HepG2 (cell line): ENCODE measurements at regions not wholly inside any gene's neighbourhood (a gene's known extent, or its start where the extent isn't known, plus 50 kb on each side); places are given as distances from the start of the nearest gene placed in this dataset.
"Not testable (repeated sequence)": the region's sequence is repeated elsewhere in the genome, so short reads cannot be mapped to it uniquely, and the experiment has no call there.

ENCODE experiments used
- ATAC-seq: fragments of 200-7000 bp; cut with Tn5 transposase; 3 replicates; pipeline ENCODE4 v1.9.1; 2020; ENCODE audit warnings: mild to moderate bottlenecking, moderate library complexity
- BruUV-seq: library from RNA; stranded (reverse); fragments of 400-500 nt; replicated peaks from 2 replicates; lab custom pipeline; 2021; lab: Mats Ljungman, UMichigan
- CTCF ChIA-PET: fragments of 300-600 bp; formaldehyde crosslinking; extraction: SDS; loops from one replicate; lab custom pipeline; 2021; ENCODE audit warnings: low total read pairs, inconsistent platforms, low intra/inter-chr PET ratio; lab: Yijun Ruan, JAX
- POLR2A ChIA-PET: fragments of 350-600 bp; sonication (Branson Sonifier 250); formaldehyde crosslinking; loops from one replicate; lab custom pipeline; 2020; ENCODE audit warnings: antibody characterized with exemption, inconsistent platforms; lab: Yijun Ruan, JAX
- DNase-seq: peaks from one replicate; pipeline ENCODE4 v3.0.0-alpha.2; 2015; ENCODE audit warnings: low spot score
- FAIRE-seq: peaks from 3 replicates; lab custom pipeline; 2011; peaks lifted over from hg19 to GRCh38; lab: Jason Lieb, UNC
- H2AFZ ChIP-seq: one replicate; pipeline ENCODE4 v1.6.1; 2011; ENCODE audit warnings: low read length, inconsistent platforms
- H3K27ac ChIP-seq: fragments of 300-600 bp; 3 replicates; pipeline ENCODE4 v1.8.0; 2011; ENCODE audit warnings: mixed run types, mild to moderate bottlenecking, mixed read lengths, low read length, inconsistent platforms; ENCODE audit not compliant: insufficient read depth; ENCODE audit errors: extremely low read length
- H3K27me3 ChIP-seq, 2 experiments: fragments of 200-600 bp in 1 of 2; 2 replicates in 1 of 2; 3 replicates in 1 of 2; pipeline versions ENCODE4 v1.6.0 to v1.8.0; 2011; ENCODE audit warnings: low read length in 2 of 2, mild to moderate bottlenecking in 2 of 2, moderate library complexity in 2 of 2, inconsistent platforms in 1 of 2; ENCODE audit not compliant: insufficient read depth in 2 of 2, control insufficient read depth in 1 of 2
- H3K36me3 ChIP-seq, 2 experiments: fragments of 200-600 bp in 1 of 2; replicated peaks in 1 of 2; 2 replicates in 1 of 2; 3 replicates in 1 of 2; pipeline versions ENCODE4 v1.5.1 to v1.8.0; 2011; ENCODE audit warnings: low read length in 2 of 2, inconsistent platforms in 1 of 2; ENCODE audit not compliant: insufficient read depth in 2 of 2, control insufficient read depth in 1 of 2
- H3K4me1 ChIP-seq: 2 replicates; pipeline ENCODE4 v1.5.1; 2012; ENCODE audit warnings: low read length, inconsistent platforms; ENCODE audit not compliant: insufficient read depth
- H3K4me2 ChIP-seq: 2 replicates; pipeline ENCODE4 v1.6.0; 2011; ENCODE audit warnings: low read depth, low read length, inconsistent platforms
- H3K4me3 ChIP-seq, 3 experiments: fragments of 200-600 bp in 1 of 3; sonication (generic), shearing (Covaris generic) in 1 of 3; replicated peaks in 1 of 3; 2 replicates each; pipeline ENCODE4 v1.5.1; 2011 to 2016; ENCODE audit warnings: low read length in 3 of 3, inconsistent platforms in 2 of 3, low read depth in 2 of 3, mild to moderate bottlenecking in 2 of 3, control low read depth in 1 of 3, mixed read lengths in 1 of 3; ENCODE audit not compliant: insufficient read depth in 1 of 3
- H3K79me2 ChIP-seq: one replicate; pipeline ENCODE4 v1.6.1; 2011; ENCODE audit warnings: low read length, inconsistent platforms; ENCODE audit not compliant: insufficient read depth
- H3K9ac ChIP-seq: 2 replicates; pipeline ENCODE4 v1.6.0; 2011; ENCODE audit warnings: mild to moderate bottlenecking, low read depth, low read length, inconsistent platforms; ENCODE audit not compliant: insufficient read depth
- H3K9me3 ChIP-seq: 2 replicates; pipeline ENCODE4 v1.5.1; 2012; ENCODE audit warnings: mild to moderate bottlenecking, low read length
- H4K20me1 ChIP-seq: 2 replicates; pipeline ENCODE4 v1.6.0; 2011; ENCODE audit warnings: inconsistent platforms, mild to moderate bottlenecking, low read length, moderate library complexity; ENCODE audit not compliant: insufficient read depth
- WGBS: methylation state at CpG from one replicate; pipeline ENCODE4 v1.1.6; 2017; ENCODE audit warnings: low lambda C conversion rate; 5-methylcytosine and 5-hydroxymethylcytosine counted together
- in situ Hi-C: cut with HindIII; loops from 2 replicates; pipeline ENCODE4 v1.10.0; 2017; ENCODE audit warnings: low pct_unique_long_range_greater_than_20kb; ENCODE audit not compliant: extremely low pct_ligation_motif_present
- intact Hi-C: fragments of 100-400 bp; cut with micrococcal nuclease; formaldehyde crosslinking; loops from one replicate; pipeline ENCODE4 v1.10.0; 2022; ENCODE audit not compliant: unreplicated experiment

DNA sequence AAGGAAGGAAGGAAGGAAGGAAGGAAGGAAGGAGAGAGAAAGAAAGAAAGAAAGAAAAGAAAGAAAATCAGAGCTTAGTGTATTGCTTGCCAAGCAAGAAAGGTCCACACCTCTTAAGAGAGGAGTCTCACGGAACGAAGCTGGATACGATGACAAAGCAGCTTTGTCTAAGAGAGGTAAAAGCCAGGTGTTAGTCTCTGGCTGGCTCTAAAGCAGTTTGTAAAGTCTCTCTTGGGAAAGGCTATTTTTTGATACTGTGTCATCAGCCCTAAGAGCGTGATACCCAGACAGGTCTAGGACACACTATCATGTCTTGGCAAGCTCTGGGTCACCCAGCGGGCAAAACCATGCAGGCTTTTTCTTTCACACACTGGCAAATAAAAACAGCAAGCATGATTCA, 297.5 kb upstream of the NBPF12 start:
- CTCF ChIA-PET, BruUV-seq, H3K36me3 ChIP-seq, ATAC-seq, H3K9me3 ChIP-seq, H2AFZ ChIP-seq, in situ Hi-C loops, intact Hi-C loops, H3K27ac ChIP-seq, H3K4me2 ChIP-seq, H3K9ac ChIP-seq, H3K79me2 ChIP-seq, H4K20me1 ChIP-seq, H3K4me1 ChIP-seq, POLR2A ChIA-PET, H3K27me3 ChIP-seq, FAIRE-seq, DNase-seq, H3K4me3 ChIP-seq: not testable (repeated sequence)
- 3% methylated on average over 5 of the region's 5 CpGs for WGBS

DNA sequence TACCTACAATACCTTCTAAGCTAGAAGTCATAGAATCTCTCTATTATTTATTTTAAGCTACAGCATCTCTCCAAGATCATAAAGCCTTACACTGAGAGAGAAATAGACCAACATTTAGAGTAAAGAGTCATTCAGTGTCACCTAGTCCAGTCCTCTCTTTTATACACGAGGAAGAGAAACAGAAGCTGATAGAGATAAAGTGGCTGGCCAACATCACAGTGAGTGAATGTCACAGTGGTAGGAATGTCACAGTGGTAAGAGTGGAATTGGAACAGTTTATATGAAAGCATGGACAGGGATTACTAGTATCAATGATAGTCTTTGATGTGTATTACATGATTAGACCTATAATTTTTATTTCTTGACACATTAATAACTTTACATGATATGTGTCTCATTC, 307.8 kb upstream of the NBPF12 start:
- FAIRE-seq, H4K20me1 ChIP-seq, H3K36me3 ChIP-seq, DNase-seq, intact Hi-C loops, H2AFZ ChIP-seq, H3K4me2 ChIP-seq, H3K4me3 ChIP-seq, H3K9ac ChIP-seq, H3K9me3 ChIP-seq, H3K27me3 ChIP-seq, in situ Hi-C loops, H3K79me2 ChIP-seq, BruUV-seq, POLR2A ChIA-PET, H3K4me1 ChIP-seq, ATAC-seq, H3K27ac ChIP-seq, CTCF ChIA-PET: not testable (repeated sequence)
- WGBS = no CpG with 5 or more reads among the region's 1 CpG

- CTCF ChIA-PET, H3K9ac ChIP-seq, H3K27me3 ChIP-seq, H2AFZ ChIP-seq, in situ Hi-C loops, H4K20me1 ChIP-seq, H3K4me3 ChIP-seq, H3K79me2 ChIP-seq, H3K4me2 ChIP-seq, H3K9me3 ChIP-seq, ATAC-seq, POLR2A ChIA-PET, H3K4me1 ChIP-seq, intact Hi-C loops, FAIRE-seq, H3K36me3 ChIP-seq, H3K27ac ChIP-seq, DNase-seq, BruUV-seq: not testable (repeated sequence)
- WGBS = 0% methylated on average over 3 of the region's 4 CpGs
These were observed 319.5 kb upstream of the NBPF12 start for GRCh38 chr1:146618582-146618981.

DNA sequence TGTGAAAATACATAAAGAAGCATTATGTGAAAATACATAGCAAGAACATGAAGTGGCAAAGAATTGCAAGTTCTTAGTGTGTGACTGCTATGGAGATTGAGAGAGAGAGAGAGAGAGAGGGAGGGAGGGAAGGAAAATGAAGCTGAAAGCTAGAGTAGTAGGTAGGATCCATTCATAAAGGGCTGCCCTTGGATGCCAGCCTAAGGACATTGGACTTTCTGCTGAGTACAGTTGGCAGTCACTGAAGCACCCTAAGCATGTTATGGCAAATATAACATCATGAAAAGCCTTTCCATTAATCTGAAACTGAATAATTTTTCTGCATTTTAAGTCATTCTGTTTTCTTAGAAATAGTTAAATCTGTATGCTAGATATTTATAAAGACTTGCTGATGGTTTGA, 333.4 kb upstream of the NBPF12 start:
- H3K4me2 ChIP-seq, H3K27me3 ChIP-seq, intact Hi-C loops, CTCF ChIA-PET, POLR2A ChIA-PET, DNase-seq, ATAC-seq, H3K27ac ChIP-seq, H3K4me3 ChIP-seq, H3K9me3 ChIP-seq, FAIRE-seq, H3K9ac ChIP-seq, BruUV-seq, H3K79me2 ChIP-seq, H2AFZ ChIP-seq, H4K20me1 ChIP-seq, H3K4me1 ChIP-seq, in situ Hi-C loops, H3K36me3 ChIP-seq: not testable (repeated sequence)
